Vagina (tissue), 2 donors: ENCODE measurements at regions not wholly inside any gene's neighbourhood (a gene's known extent, or its start where the extent isn't known, plus 50 kb on each side); places are given as distances from the start of the nearest gene placed in this dataset.

Experiments used
- CTCF ChIP-seq, 3 experiments: fragments of 450-650 bp in 2 of 3; fragments of 200-600 bp in 1 of 3; sonication (generic) in 1 of 3; IDR thresholded peaks; one replicate each; pipeline ENCODE4 v1.5.1; 2017 to 2019; ENCODE audit warnings: antibody characterized with exemption in 3 of 3, mild to moderate bottlenecking in 2 of 3, moderate library complexity in 2 of 3
- POLR2A ChIP-seq, 2 donors: fragments of 450-650 bp; IDR thresholded peaks; one replicate each; pipeline ENCODE4 v1.6.1; 2017; ENCODE audit warnings: antibody characterized with exemption in 2 of 2, mild to moderate bottlenecking in 2 of 2, moderate library complexity in 2 of 2
- POLR2AphosphoS5 ChIP-seq, 2 donors: sonication (generic); formaldehyde crosslinking; IDR thresholded peaks; one replicate each; pipeline ENCODE4 v1.9.0; 2017; ENCODE audit warnings: antibody characterized with exemption in 2 of 2, mild to moderate bottlenecking in 2 of 2, low read depth in 1 of 2; ENCODE audit not compliant: insufficient read depth in 1 of 2

DNA sequence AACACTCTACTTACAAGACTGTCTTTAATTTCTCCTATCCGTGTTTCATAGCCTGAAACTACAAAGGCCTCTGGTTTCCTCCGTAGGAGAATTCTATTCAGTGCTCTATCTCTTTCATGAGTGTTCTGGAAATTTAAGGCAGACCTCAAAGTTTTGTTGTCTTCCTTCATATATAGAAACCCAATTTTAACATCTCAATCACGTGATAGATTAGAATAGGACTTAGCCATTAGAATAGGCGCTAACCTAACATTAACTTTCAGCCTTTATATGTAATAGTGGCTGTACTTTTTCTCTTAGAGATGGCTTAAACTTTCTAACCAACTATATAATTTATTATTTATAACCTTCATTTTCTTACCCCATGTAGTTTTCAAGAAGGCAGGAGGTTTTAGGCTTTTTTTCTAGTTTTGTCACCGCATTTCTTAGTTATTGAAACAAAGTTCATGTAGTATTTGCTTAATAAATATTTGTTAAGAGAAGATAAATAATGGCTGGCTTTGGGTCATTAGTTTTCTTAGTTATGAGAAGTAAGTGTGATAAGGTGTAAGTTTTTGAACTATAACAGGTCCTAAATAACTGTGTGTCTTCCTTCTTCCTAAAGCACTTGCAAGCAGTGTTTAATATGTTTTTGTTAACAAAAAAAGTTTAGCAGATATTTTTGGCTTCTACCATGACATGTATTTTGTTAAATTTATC, 1504.6 kb upstream of the ADGRL3 start:
- no peak for TF ChIP-seq CTCF (IDR thresholded peaks at IDR 0.05)
- no peak for TF ChIP-seq POLR2A (IDR thresholded peaks at IDR 0.05)
- TF ChIP-seq POLR2AphosphoS5 (IDR thresholded peaks at IDR 0.05; ENCODE audit: insufficient read depth in 1 of 2, low read depth in 1 of 2), result no peak
